ENCODE measurements at regions not wholly inside any gene's neighbourhood (a gene's known extent, or its start where the extent isn't known, plus 50 kb on each side); places are given as distances from the start of the nearest gene placed in this dataset.
"Not testable (repeated sequence)": the region's sequence is repeated elsewhere in the genome, so short reads cannot be mapped to it uniquely, and the experiment has no call there.

DNA sequence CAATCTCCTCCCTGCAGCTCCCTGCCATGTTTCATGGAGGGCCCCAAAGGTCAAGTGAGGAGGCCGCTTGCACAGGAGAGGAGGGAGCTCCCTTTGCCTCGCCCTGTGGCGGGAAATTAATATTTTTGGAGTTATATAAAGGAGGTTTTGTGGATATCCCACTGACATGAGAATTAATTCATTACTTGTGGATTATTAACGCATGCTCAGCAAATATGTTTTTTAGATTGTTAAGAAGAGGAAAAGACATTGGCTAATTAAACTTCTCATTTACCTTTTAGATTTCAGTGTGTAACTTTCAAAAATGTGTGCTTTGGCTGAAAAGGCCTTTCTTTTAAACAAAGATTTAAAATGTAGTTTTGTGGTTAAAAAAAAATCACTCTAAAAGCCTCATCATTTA lies 474.0 kb downstream of the SOCS6 start:
- DNase-seq, result no peak

GRCh38 chr18:70758780-70759179 lies 469.9 kb downstream of the SOCS6 start:
- DNase-seq, result no peak

GRCh38 chr18:70754486-70754885 lies 465.6 kb downstream of the SOCS6 start:
- no peak for DNase-seq

GRCh38 chr18:70732916-70733315 lies 444.1 kb downstream of the SOCS6 start:
- no peak for DNase-seq

GRCh38 chr18:70732188-70732587 lies 443.3 kb downstream of the SOCS6 start:
- DNase-seq, result no peak

- no peak for DNase-seq
These were observed 431.8 kb downstream of the SOCS6 start for GRCh38 chr18:70720607-70721006.

GRCh38 chr18:70709720-70710119 lies 420.9 kb downstream of the SOCS6 start:
- no peak for DNase-seq

DNA sequence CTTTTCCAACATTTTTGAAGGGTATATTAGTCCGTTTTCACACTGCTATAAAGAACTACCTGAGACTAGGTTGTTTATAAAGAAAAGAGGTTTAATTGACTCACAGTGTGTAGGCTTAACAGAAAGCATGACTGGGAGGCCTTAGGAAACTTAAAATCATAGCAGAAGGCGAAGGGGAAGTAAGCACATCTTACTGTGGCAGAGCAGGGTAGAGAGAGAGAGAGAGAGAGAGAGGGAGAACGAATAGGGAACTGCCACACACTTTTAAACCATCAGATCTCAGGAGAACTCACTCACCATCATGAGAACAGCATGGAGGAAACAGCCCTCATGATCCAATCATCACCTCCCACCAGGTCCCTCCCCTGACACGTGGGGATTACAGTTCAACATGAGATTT lies 420.3 kb downstream of the SOCS6 start:
- no peak for DNase-seq

DNA sequence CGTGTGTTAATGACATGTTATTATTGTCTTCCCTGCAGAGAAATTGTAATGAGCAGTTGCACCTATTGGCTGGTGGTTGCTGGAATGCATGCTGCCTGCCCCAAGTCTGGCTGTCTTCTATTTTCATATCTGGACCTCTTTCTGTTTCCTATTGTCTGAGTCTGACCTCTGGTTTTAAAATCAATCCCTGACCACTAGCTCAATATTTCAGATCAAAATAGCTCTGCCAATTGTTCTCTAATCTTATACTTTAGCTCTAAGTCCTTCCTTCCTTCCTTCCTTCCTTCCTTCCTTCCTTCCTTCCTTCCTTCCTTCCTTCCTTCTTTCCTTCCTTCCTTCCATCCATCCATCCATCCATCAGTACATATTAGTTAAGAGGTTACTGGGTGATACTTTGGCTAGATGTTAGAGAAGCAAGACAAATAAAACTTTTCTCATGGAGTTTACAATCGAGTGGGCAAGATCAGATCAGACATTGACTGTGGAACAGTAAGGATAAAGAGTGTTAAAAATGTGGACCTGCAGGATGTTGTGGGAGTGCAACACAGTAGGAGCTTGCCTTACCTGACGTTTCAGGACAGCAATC lies 417.1 kb downstream of the SOCS6 start:
- no peak for DNase-seq

DNA sequence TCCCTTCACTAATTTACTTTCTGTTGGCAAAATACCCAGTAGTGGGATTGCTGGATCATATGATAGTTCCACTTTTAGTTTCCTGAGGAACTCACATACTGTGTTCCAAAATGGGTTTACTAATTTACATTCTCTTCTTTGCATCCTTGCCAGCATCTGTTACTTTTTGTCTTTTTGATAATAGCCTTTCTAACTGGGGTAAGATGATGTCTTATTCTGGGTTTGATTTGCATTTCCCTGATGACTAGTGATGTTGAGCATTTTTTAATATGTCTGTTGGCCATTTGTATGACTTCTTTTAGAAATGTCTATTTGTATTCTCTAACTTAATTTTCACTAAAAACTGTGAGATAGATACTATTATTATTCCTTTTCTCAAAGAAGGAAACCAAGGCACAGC lies 411.7 kb downstream of the SOCS6 start:
- no peak for DNase-seq

DNA sequence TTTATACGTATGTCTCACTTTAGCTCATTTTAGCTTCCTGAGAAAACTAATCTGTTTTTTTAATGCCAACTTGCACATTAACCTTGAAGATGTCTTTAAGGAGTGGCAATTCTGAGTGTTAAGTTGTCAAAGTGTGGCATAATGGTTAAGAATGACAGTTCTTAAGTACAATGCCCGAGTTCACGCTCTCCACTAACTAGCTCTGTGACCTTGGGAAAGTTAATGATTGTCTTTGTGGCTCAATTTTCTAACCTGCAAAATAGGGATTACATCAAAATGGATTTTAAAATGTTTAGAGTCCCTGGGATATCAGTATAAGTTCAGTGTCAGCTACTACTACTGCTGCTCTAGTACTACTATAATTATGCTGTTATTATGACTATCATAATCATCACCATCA lies 409.7 kb downstream of the SOCS6 start:
- DNase-seq, result no peak

DNA sequence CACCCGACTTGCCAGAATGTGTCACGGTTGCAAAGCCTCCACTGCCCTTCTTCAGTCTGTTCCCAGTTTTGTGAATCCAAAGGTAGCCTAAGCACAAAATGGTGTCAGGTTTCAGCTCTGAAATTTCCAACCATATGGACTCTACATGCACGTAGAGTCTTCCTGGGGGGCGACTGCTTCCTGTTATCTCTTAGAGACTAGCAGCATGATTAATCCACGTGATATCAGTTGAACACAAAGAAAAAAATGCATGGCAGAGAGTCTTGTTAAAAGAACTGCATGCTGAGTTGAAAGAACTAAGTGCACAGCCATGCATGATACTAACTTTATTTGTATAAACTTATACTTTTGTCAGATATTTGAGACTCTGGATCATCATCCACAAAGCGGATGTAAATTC lies 404.4 kb downstream of the SOCS6 start:
- no peak for DNase-seq

DNA sequence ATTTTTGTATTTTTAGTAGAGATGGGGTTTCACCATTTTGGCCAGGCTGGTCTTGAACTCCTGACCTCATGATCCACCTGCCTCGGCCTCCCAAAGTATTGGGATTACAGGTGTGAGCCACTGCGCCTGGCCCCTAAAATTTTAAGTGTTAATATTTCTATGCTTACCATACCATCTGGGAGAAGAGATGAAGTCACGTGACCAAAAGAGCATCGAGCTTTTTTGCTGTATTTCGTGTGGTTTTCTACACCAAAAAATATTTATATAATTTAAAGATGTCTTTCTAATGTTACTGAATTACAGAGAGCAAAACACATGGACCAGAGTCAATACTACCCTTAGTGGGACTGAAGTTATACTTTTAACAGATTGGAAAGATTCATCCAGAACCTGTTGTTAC lies 400.9 kb downstream of the SOCS6 start:
- not testable (repeated sequence) for DNase-seq

DNA sequence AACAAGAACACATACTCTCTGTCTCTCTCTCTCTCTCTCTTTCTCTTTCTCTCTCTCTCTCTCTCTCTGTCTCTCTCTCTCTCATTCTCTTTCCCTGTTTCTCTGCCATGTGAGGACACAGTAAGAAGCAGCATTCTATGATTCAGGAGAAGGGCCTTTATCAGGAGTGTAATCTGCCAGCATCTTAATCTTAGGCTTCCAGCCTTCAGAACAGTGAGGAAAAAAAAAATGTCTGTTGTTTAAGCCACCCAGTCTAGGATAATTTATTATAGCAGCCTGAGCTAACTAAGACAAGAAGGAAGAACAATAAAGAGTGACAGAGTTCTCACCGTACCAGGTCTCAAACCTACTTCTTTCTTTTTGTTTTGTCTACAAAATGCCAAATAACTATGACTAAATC lies 399.4 kb downstream of the SOCS6 start:
- DNase-seq, result no peak

DNA sequence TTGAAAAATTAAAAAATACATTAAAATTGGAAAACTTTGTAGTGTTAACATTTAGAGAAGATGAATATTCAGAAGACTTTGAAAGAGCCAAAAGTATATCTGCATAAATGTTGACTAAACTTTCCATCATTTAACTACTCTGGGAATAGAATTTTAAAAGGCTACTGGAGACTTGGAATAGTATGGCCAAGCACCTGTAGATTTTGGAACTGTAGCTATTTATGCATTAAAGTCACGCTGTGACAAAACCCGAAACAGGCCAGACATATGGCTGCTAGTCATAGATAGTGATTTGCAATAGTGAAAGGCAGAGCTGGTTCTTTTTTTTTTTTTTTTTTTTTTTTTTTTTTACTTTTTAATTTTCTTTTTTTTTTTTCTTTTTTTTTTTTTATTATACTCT lies 396.0 kb downstream of the SOCS6 start:
- DNase-seq, result no peak

GRCh38 chr18:70683263-70683662 lies 394.4 kb downstream of the SOCS6 start:
- DNase-seq, result no peak

- no peak for DNase-seq
These were observed 386.1 kb downstream of the SOCS6 start for GRCh38 chr18:70674896-70675295.

DNA sequence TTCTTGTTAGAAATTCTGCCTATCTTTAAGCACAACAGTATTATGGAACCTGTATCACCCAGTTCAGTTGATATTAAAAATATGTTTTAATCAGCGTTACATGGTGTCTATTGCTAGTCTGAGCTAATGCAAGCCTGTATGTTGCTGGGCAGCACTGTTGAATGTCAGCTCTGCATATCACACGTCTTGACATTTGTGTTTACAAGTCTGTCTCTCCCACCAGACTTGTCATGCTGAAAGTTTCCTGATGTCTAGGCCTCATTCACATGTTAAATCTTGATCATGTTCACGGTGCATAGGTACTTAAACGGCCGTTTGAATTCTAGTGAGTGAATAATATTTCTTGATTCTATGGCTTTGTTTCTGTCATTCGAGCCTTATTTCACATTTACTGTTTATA lies 385.0 kb downstream of the SOCS6 start:
- no peak for DNase-seq

- no peak for DNase-seq
These were observed 383.7 kb downstream of the SOCS6 start for GRCh38 chr18:70672581-70672980.

DNA sequence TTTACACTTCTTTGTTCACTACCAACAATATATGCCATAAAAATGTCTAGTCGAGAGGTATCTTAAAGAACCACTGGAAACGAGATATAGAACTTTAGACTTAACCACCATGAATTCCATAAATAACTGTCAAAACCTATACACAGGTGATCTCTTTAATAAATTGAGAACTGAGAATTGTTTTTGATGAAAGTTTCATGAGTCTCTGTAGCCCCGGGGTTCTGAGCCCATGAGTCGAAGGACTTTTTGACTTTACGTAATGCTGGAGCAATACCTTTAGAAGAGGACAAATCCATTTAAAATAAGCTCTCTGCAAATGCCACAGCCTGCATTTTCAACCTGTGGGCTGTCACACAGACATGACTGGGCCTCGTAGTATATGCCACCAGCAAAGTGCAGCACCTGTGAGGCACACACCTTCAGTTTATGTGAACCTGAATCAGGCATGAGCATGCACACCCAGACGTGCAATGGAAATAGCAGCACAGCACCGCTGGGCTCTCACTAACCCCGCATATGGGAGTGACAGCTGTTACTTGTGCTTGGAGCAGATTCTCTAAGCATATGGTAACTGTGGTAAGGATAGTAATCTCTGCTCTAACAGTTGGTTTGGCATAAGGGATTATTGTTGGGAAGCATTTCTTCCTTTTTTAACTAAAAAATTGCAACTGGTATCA lies 383.2 kb downstream of the SOCS6 start:
- DNase-seq, result no peak

DNA sequence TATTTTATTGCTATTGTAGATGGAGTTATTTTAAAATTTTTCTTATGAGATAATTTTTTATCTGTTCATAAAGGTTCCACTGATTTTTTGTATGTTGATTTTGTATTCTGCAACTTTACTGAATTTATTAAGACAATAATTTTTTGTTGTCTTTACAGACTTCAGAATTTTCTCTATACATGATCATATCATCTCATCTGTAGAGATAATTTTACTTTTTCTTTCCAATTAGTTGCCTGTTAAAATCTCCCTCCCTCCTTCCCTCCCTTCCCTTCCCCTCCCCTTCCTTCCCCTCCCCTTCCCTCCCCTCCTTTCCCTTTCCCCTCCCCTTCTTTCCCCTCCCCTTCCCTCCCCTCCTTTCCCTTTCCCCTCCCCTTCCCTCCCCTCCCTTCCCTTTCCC lies 378.1 kb downstream of the SOCS6 start:
- DNase-seq, result no peak

GRCh38 chr18:70663141-70663540 lies 374.3 kb downstream of the SOCS6 start:
- DNase-seq, result no peak

DNA sequence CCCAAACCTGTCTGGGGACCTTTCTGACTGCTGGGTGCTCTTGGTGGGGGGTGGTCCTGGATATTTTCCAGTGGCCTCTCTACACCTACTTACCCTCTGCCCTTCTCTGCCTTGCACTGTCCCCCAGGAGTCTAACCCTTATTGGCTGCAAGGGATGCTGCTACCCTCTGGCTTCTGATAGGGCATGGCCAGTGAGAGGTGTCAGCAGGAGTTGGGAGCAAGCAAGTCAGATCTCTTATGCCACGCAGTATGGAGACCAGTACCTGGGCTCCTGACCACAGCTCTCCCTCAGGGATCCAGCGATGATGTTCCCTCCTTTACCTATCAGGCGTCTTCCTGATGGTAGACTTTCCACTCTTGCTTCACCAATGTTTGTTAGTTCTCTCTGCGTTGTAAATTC lies 373.7 kb downstream of the SOCS6 start:
- DNase-seq, result no peak

All from left kidney (tissue), 1 donor.